ENCODE measurements at regions not wholly inside any gene's neighbourhood (a gene's known extent, or its start where the extent isn't known, plus 50 kb on each side); places are given as distances from the start of the nearest gene placed in this dataset.

DNA sequence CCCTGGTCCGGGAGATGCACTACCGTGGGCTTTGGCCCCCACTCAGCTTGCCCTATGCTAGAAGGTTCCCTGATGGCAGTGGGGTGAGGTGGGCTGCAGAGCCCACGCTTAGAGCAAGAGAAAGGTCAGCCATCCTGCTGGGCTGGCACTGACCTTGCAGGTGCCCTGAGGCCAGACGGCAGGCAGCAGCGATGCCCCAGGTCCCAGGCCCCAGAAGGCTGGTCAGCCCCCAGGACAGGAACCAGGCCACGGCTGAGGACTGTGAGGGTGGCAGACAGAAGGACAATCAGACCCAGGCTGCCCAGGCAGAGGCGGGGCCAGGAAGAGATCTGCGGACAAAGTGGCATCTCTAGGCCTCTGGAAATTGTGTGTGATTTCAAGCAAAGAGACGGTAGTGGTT is 231.7 kb downstream of the CTTN start:
- Histone ChIP-seq H3K27ac (no peak overlapping the region), H3K4me3 (no peak overlapping the region)

DNA sequence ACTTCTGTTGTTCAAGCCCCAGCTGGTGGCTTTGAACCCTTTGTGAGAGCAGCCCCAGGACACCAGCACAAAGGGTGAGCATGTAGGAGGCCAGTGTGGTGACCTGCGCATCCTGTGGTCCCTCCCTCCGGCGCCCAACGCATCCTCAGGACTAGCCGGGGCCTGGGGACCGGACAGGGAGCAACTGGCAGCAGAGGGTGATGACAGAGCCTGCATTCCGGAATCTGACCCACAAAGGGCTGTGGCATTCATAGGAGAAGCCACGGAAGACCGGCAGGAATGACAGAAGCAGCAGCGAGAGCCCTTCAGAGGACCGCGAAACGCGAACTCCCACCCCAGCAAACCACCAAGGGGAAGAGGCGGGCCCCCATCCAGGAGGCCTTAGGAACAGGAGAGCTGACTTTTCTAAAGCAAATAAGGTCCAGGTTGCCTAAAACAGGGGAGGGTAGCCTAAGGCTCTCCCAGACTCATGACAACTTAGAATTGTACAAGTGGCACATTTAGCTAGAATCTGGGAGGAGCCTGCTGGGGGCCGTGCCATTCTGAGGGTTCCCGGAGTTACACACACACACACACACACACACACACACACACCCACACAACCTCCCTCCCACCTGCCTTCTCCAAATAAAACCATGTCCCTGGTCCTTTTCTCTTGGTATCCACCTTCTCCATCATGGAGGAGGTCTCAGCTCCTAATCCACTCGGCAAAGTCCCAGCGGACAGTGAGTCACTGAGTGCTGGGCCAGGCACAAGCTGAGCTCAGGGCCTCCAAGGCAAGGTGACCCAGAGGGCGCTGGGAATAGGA is 232.7 kb downstream of the CTTN start:
- no peak overlapping the region for H3K27ac ChIP-seq

DNA sequence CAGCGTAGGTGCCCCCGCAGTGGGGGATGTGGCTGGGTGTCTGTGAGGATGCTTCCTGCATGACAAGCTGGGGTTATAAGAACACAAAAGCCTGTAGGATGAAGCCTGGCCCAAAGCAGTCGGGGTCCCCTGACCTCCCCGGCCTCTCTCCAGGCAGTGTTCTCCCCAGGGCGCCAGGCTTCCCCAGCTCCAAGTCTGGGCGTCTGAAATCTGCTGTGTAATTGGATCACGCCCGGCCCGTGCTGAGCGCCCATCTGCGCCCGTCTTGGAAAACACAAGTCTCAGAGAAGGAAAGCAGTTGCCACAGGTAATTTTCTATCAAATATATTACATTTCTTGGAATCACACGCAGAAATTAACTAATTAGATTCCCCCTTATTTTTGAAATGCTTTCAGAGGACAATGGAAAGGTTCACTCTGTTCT is 233.3 kb downstream of the CTTN start:
- Histone ChIP-seq H3K4me3 (no peak overlapping the region), H3K27ac (no peak overlapping the region)

More for the DNA sequence above, 232.7 kb downstream of the CTTN start:
- H3K4me3 ChIP-seq: no peak overlapping the region

DNA sequence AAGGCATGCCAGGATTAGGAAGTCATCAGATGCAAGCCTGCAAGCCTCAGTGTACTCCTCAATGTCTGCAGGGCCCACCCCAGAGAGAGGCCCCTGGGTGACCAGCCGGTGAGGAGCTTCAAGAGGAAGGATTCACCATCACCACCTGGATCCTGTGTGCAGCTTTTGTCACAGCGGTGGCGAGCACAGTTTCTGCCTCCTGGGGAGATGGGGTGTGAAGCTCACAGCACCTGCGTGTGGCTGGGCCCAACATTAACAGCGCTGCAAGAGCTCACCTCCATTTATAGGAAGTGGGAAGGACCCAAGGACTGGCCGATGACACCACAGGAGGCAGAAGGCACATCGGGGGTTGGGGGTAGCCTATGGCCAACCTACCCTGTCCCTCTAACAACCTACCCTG is 235.3 kb downstream of the CTTN start:
- H3K27ac ChIP-seq: no peak overlapping the region
- H3K4me3 ChIP-seq: no peak overlapping the region

DNA sequence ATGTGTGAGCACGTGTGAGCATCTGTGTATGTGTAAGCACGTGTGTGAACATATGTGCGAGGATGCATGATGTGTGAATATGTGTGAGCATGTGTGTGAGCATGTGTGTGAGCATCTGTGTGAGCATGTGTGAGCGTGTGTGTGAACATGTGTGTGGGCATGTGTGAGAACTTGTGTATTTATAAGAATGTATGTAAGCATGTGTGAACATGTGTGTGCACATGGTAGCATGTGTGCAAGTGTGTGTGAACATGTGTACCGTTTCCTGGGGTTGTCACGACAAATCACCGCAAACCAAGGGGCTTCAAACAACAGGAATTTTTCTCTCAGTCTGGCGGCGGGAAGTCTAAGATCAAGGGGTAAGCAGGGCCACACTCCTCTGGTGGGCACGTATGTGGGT is 238.3 kb downstream of the CTTN start:
- Histone ChIP-seq H3K27ac (no peak overlapping the region), H3K4me3 (no peak overlapping the region)

DNA sequence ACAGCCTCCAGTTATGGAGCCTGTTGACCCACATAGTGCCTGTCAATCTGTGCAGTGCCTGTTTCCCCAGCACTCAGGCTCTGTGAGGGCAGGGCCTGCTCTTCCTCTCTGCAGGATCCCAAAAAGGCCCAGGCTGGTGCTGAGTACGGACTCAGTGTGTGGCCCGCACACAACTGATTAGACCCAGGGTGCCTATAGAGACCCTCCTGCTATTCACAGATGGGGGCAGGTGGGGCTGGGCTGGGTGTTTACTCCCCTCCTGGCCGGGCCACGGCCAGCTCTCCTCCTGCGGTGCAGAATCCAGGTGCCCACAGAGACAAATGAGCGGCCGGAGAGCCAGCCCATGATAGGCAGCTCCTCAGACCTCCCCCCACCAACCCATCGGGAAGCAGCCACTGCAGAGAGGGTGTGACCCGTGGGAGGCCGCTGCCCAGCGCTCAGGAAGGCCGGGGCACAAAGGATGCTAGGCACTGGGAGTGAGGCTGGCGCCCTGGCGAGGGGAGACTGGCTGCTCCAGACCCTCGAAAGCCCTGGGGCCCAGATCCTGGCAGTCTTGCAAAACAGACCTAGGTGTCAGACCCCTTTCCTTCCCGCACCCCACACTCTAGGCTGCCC is 239.0 kb downstream of the CTTN start:
- Histone ChIP-seq H3K4me3 (no peak overlapping the region), H3K27ac (no peak overlapping the region)

DNA sequence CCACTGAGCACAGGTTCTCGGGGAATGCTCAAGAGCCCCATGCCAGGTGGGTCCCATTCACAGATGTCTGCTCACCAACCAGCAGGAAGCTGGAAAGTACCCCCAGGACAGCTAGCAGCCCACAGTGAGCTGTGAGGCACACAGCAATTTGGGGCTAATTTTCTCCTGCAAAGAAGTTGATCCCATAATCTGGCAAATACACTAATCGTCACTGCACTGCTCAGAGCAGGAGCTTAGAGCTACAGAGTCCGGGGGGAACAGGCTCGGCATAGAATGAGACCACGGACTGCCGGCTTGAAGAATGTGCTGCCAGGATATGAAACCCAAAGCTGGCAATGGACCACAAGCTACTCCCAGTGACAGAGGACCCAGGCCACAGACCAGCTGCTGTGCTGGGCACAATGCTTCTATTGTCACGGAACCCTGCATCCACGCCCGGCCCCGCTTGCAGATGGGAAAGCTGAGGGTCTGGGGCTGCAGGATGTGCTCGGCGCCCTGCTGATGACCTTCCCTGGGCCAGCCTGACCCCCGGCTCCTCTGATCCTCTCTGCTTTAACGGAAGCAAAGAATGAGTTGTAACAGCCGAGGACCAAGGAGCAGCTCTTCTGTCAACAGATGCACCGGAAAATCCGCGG is 239.7 kb downstream of the CTTN start:
- no peak overlapping the region for H3K27ac ChIP-seq
- no peak overlapping the region for H3K4me3 ChIP-seq

DNA sequence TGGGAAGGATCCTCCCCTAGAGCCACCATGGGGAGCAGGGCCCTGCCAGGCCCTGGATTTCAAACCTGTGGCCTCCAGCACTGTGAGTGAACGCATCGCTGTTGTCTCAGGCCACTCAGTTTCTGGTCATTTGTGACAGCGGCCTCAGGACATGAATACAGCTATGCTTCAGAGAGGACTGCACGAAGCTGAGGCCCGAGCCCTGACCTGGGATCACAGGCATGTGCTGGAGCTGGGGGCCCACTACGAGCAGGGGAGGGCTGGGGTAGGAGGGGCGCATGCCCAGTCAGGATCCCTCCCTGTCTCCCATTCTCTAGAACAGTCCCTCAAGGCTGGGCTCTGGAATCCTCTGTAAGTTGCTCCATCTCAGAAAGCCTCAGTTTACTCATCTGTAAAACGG is 242.1 kb downstream of the CTTN start:
- Histone ChIP-seq H3K27ac (no peak overlapping the region), H3K4me3 (no peak overlapping the region)

DNA sequence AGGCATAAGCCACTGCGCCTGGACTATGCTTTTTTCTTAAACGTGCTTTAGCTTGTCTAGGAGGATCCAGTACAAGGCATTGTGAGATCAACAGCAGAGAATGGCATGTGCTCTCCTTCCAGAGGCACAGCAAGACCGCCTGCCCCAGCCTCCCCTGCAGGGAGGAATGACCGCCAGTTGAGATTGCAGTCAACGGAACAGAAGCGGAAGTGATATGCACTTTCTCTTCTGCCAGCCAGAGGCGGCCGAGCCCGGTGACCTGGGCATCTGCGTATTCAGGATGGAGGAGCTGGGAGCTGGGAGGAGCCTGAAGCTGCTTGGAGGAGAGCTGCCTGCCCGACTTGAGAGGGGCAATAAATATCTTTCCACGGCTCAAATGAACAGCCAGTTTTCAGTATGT is 243.0 kb downstream of the CTTN start:
- H3K4me3 ChIP-seq: no peak overlapping the region
- no peak overlapping the region for H3K27ac ChIP-seq

DNA sequence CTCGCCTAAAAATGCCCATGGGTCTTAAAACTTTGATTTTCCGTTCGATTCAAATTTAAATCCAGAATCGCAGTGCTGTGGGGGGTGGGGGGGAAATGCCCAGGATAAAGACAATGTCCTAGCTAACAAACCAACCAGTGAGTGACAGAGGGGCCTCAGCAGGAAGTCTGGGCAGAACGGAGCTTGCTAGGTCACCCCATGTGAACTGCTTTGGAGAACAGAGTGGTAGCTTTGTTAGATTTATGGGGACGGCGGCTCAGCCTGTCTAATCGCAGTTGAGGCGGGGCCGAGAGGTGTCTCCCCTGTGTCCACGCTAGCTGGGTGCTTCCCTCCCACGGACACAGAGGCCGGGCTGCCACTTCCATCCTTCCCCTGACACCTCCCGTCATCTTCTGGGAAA is 243.9 kb downstream of the CTTN start:
- H3K27ac ChIP-seq: no peak overlapping the region
- H3K4me3 ChIP-seq: no peak overlapping the region

DNA sequence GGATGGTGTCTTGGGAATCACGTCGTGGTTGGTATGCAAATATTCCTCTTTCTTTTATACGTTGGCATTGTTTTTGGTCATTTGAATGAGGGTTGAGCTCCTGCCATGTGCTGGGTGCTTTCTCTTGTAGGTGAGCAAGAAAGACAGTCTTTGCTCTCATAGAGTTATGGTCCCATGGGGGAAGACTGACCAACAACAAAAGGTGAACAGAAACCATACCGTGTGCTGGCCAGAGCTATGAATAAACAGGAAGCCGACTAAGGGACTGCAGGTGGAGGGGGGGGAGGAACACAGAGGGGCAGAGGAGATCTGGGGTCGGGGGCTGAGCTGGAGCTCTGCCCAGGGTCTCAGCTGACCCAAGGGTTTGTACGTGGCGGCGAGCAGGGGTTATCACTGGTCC is 245.3 kb downstream of the CTTN start:
- H3K27ac ChIP-seq: no peak overlapping the region
- no peak overlapping the region for H3K4me3 ChIP-seq

DNA sequence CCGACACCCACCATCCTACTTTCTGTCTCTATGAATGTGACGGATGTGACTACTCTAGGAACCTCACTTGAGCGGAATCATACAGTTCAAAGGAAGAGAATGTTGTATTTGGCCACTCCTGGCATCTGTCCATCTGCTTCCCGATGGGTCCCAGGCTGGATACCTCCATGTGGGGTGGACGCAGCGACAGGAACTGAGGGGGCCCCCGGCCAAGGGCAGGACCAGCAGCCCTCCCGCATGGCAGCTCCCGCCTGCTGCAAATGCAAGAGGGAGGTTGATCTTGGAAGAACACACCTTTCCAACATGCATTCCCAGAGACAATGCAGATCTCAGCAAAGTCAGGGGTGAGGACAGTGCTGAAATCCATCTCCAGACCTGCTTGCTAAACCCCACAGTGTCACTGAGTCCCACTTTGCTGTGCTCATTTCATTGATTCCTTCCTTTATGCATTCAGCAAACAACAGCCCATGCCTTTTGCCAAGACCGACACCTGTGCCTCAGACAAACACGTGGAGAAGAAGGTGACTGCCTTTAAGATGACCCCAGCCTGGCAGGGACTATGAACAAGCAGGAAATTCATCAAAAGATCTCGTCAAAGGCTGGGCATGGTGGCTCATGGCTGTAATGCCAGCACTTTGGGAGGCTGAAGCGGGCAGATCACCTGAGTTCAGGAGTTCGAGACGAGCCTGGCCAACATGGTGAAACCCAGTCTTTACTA is 246.2 kb downstream of the CTTN start:
- Histone ChIP-seq H3K4me3 (no peak overlapping the region), H3K27ac (no peak overlapping the region)

DNA sequence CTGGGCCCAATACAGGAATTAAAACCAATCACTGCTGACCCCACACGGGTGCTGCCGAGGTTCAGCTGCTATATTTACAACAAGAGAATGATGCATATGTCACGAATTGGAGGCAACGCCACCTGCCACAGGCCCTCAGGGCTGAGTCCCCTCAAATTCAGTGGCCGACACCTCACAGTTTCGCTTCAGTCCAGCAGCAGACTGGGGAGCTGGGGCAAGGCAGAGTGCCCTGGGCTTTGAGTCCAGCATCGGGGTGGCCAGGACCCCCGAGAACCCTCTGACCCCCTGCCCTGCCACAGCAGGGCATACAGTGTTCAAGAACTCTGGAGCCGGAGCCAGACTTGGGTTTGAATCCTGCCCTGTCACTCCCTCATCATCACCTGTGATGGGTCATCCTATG is 247.2 kb downstream of the CTTN start:
- Histone ChIP-seq H3K27ac (no peak overlapping the region), H3K4me3 (no peak overlapping the region)

DNA sequence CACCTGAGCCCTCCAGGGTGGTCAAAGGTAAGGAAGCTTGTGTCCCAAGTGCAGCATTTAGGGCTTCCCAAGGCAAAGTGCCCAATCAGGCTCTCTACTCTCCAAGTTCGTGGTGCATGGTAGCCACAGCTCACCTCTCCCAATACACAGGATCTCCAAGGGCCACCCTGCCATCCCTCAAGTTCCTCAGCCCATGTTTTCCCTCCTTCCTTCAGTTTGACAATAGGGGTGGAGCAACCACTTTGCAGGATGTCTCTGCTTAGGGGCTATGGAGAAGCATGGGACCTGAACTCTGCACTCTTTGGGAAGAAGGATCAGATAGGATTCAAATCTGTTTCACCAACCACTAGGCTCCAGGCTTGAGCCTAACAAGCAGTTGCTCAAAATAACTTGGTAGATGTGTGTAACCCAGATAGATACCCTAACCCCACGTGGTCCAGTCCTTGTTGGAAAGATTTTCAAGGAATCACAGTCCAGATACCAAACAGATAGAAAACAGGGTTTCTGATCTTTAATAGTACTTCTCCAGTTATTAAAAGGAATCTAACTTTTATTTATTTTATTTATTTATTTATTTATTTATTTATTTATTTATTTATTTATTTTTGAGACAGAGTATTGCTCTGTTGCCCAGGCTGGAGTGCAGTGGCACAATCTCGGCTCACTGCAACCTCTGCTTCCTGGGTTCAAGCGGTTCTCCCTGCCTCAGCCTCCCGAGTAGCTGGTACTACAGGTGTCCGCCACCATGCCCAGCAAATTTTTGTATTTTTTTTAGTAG is 248.1 kb downstream of the CTTN start:
- Histone ChIP-seq H3K4me3 (no peak overlapping the region), H3K27ac (no peak overlapping the region)

DNA sequence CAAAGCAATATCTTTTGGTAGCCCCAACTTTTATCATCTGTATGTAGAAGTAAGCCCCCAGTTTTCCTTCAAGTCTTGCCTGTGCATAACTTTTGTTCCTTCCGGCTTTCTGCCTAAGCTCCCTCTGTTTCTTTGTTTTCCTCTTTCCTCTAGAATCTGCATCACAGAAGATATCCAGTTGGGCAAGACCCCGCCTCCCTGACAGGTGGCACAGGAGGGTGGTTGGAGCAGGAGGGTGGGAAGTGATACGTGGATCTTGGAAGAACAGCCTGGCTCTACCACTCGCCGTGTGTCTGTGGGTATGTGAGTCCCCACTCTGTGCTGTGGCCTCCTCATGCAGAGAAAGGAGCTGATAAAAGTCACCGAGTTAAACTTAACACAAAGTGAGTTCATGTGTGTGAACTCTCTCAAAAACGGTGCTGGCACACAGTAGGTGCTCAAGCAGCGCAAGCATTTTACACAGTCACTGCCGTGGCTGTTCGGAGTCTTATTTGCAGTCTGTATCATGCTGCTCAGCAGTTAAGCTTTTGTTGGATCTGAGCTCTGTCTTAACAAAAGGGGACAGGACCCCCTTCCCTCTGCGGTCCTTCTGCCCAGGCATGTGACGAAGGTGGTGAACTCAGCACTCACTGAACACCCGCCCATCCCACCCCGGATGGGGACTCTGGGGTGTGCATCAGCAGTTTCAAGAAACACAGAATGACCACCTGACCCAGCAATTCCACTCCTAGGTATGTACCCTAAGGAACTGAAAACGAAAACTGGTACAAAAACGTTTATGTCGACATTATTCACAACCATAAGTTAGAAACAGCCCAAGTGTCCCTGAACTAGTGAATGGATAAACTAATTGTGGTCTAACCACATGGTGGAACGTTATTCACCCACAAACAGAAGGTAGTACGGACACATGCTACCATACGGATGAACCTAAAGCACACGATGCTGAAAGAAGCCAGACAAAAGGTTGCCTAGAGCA is 249.1 kb downstream of the CTTN start:
- H3K4me3 ChIP-seq: no peak overlapping the region
- H3K27ac ChIP-seq: no peak overlapping the region

DNA sequence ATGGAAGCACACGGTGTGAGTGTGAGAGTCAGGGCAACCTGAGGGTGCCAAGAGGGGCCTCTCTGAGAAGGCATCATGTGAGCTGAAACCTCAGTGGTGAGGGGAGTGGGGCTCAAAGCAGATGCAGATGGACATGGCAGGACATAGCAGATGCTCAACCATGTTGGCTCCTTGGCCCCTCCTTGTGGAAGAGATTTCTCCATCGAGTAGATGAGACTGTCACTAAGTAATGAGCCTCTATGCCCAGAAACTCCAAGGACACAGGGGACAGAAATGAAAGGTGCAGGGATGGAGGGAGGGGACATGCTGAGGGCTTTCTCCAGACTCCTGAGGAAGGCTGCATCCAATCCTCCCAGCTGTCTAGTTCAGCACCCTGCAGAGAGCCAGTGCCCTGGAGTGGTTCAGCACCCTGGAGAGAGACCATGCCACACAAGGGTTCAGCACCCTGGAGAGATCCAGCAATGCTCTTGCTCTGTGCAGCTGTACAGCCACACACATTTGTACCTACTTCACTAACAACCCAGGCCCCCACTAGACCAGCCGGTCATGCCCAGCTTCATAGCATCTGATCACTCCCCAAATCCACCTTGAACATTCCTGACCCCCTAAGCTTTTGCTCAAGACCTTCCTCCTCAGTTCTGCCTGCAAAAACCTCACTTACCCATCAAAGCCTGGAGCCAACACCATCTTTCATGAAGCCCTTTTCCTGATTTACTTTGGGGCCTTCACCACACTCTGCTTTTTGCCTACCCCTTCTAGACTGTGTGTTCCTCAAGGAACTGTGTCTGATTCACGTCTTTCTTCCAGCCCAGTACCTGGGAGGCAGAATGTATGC is 252.0 kb downstream of the CTTN start:
- H3K27ac ChIP-seq: no peak overlapping the region

DNA sequence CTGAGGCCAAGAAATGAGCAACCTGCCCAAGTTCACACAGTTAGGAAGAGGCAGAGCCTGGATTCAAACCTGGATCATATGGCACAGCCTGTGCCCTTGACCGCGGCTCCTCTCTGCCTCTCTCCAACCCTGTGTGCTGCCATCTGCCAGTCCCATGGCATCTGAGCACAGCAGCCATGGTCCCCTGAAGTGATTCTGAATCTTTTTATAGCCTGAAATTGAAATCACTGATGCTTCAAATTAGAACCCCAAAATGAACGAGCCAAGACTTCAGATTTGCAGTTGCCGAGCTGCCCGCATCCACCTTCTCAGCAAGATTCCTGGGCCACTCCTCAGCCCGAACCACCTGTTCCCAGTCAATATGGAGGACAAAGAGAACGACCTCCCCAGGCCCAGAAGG is 252.7 kb downstream of the CTTN start:
- Histone ChIP-seq H3K27ac (no peak overlapping the region), H3K4me3 (no peak overlapping the region)

More for the DNA sequence above, 252.0 kb downstream of the CTTN start:
- H3K4me3 ChIP-seq: no peak overlapping the region

DNA sequence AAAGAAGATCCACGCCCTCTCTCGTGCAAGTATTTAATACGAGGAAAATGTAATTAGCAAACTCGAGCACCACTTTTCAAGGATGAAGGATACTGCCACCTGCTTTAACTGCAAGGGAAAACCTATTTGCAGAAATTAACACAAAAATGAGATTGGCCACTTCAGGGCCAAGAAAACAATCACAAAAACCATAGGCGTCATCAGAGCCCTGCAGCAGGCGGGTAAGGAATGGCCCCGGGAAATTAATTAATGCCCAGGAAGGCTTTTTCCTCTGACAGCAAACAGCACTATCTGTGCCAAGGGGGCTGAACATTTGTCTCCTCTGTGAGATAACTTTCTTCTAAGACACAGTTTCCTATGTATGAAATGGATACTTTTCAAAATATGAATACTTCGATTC is 255.7 kb downstream of the CTTN start:
- Histone ChIP-seq H3K4me3 (no peak overlapping the region), H3K27ac (no peak overlapping the region)
